ENCODE measurements at regions not wholly inside any gene's neighbourhood (a gene's known extent, or its start where the extent isn't known, plus 50 kb on each side); places are given as distances from the start of the nearest gene placed in this dataset.

DNA sequence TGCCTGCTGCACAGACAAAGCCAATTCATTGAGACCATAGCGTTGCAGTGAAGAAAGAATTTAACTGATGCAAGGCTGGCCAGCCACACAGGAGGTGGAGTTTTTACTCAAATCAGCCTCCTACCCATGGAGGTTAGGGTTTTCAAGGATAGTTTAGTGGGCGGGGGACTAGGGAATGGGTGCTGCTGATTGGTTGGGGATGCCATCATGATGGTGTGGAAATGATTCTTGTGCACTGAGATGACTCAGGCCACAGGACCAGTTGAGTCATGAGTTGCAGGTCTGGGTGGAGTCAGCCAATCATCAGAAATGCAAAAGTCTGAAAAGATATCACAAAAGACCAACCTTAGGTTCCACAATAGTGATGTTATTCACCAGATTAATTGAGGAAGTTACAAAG, 359.6 kb downstream of the FOXO1 start:
- Mint-ChIP-seq H3K27me3 (no peaks in the 10 kb centered on the region), H3K4me1 (ENCODE audit: low read depth) (peaks cover 4% of the 10 kb centered on the region), H3K36me3 (ENCODE audit: insufficient read depth) (peaks cover 9% of the 10 kb centered on the region), H3K27ac (no peak overlapping the region), H3K4me3 (ENCODE audit: low read depth) (no peak overlapping the region), H3K9me3 (ENCODE audit: low read depth) (peaks cover 35% of the 10 kb centered on the region)
- TF ChIP-seq, protein P1, sequence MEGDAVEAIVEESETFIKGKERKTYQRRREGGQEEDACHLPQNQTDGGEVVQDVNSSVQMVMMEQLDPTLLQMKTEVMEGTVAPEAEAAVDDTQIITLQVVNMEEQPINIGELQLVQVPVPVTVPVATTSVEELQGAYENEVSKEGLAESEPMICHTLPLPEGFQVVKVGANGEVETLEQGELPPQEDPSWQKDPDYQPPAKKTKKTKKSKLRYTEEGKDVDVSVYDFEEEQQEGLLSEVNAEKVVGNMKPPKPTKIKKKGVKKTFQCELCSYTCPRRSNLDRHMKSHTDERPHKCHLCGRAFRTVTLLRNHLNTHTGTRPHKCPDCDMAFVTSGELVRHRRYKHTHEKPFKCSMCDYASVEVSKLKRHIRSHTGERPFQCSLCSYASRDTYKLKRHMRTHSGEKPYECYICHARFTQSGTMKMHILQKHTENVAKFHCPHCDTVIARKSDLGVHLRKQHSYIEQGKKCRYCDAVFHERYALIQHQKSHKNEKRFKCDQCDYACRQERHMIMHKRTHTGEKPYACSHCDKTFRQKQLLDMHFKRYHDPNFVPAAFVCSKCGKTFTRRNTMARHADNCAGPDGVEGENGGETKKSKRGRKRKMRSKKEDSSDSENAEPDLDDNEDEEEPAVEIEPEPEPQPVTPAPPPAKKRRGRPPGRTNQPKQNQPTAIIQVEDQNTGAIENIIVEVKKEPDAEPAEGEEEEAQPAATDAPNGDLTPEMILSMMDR (IDR thresholded peaks at IDR 0.05; ENCODE audit: unreplicated experiment) = no peak
- no peak for DNase-seq (ENCODE audit: low spot score, unreplicated experiment)

DNA sequence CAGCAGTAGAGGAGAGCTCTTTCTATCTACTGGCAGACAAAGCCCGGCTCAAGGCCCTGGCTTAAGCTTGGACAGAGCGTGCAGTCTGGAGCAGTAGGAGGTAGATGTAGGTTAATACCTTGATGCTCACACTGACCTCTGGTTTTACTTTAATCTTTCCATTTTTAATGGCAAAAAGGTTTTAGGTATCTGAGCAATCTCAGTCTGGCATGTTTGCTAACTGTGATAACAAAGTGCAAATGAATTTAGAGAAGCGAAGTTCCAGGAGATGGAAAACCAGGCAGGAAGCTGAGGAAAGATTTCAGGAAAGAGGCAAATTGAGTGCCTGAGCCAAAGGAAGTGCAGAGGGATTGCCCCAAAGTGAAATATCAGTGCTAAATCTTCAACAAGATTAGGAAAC, 356.6 kb downstream of the FOXO1 start:
- Mint-ChIP-seq H3K27ac (peak overlapping the region; percentile 69), H3K4me3 (ENCODE audit: low read depth) (no peak overlapping the region), H3K9me3 (ENCODE audit: low read depth) (peaks cover 23% of the 10 kb centered on the region), H3K27me3 (no peaks in the 10 kb centered on the region), H3K36me3 (ENCODE audit: insufficient read depth) (peaks cover 7% of the 10 kb centered on the region), H3K4me1 (ENCODE audit: low read depth) (peaks cover 4% of the 10 kb centered on the region)
- no peak for DNase-seq (ENCODE audit: low spot score, unreplicated experiment)
- TF ChIP-seq, protein P1 (IDR thresholded peaks at IDR 0.05; ENCODE audit: unreplicated experiment) = no peak

DNA sequence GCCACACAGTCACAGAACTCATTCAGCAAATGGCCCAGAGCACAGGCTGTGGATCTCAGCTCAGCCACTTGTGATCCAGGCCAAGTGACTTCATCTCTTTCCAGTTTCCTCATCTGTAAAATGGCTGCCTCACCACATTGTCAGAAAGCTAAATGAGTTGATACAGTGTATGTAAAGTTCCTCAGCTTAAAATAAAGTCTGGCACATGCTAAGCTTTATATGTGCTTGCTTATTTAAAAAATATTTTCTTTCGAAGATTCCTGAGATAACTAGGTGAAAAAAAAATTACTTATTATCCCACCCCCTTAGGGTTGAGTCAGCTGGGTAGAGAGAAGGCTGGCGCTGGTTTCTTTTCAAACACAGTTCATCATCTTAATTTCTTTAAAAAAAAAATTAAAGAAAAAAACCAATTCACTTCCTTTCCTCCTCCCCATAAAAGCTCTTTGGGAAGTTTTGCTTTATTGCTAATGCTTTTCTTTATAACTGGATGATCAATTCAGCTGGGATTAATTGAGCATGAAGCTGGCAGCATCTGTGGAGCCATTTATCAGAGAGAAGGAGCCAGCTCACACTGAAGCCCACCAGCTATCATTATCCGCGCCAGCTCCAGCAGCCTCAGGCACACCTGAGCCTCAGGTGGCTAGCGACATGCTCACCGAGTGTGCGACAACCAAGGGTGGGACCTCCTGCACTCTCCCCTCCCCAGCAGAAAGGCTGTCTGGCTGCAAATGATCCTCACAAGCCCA, 354.9 kb downstream of the FOXO1 start:
- H3K4me1 Mint-ChIP-seq (ENCODE audit: low read depth) = peaks cover 4% of the 10 kb centered on the region
- H3K4me3 Mint-ChIP-seq (ENCODE audit: low read depth) = no peak overlapping the region
- no peaks in the 10 kb centered on the region for H3K36me3 Mint-ChIP-seq (ENCODE audit: insufficient read depth)
- no peak overlapping the region for H3K27ac Mint-ChIP-seq
- TF ChIP-seq, protein P1 (IDR thresholded peaks at IDR 0.05; ENCODE audit: unreplicated experiment) = no peak
- H3K9me3 Mint-ChIP-seq (ENCODE audit: low read depth) = peaks cover 11% of the 10 kb centered on the region
- H3K27me3 Mint-ChIP-seq = peaks cover 3% of the 10 kb centered on the region
- DNase-seq (ENCODE audit: low spot score, unreplicated experiment) = no peak

DNA sequence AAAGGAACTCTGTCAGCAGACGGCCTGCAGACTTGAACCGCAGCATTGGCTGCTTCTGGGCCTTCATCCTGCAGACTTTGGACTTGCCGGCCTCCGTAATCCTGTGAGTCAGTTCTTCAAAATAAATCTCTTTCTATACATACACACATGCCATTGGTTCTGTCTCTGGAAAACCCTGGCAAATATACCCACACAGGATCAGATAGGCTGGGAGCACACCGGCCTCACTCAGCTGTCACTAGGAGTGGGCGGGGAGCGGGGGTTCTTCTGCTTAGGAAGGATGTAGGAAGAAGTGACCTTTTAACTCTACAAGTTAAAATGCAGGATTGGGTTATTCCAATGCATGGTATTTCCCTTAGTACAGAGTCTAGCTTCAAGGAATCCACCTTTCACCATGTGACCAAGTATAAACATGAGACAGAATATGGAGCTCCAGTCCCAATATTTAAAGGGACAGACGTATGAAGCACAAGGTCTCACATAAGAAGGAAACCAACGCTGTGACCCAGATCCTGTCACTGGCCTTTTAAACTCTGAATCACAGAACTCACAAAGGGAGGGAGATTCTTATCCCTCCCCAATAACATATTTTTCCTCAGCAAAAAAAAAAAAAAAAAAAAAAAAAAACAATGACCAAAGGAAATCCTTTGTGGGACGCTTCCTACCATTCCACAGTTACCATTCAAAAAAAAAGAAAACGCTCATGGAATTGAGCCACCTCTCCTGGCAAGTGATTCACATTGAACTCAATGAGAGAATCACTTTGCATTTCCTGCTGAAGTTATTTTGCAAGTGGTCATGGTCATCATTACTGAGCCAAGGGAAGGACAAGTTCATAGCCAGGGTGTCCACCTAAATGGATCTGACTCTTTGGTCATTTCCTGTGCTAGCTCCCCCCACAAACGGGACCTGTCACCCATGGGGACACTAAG, 352.9 kb downstream of the FOXO1 start:
- no peak overlapping the region for H3K4me3 Mint-ChIP-seq (ENCODE audit: low read depth)
- peaks cover 4% of the 10 kb centered on the region for H3K4me1 Mint-ChIP-seq (ENCODE audit: low read depth)
- no peak overlapping the region for H3K27ac Mint-ChIP-seq
- H3K27me3 Mint-ChIP-seq = peaks cover 3% of the 10 kb centered on the region
- H3K9me3 Mint-ChIP-seq (ENCODE audit: low read depth) = no peaks in the 10 kb centered on the region
- TF ChIP-seq, protein P1 (IDR thresholded peaks at IDR 0.05; ENCODE audit: unreplicated experiment) = no peak
- no peak for DNase-seq (ENCODE audit: low spot score, unreplicated experiment)
- H3K36me3 Mint-ChIP-seq (ENCODE audit: insufficient read depth) = no peaks in the 10 kb centered on the region

DNA sequence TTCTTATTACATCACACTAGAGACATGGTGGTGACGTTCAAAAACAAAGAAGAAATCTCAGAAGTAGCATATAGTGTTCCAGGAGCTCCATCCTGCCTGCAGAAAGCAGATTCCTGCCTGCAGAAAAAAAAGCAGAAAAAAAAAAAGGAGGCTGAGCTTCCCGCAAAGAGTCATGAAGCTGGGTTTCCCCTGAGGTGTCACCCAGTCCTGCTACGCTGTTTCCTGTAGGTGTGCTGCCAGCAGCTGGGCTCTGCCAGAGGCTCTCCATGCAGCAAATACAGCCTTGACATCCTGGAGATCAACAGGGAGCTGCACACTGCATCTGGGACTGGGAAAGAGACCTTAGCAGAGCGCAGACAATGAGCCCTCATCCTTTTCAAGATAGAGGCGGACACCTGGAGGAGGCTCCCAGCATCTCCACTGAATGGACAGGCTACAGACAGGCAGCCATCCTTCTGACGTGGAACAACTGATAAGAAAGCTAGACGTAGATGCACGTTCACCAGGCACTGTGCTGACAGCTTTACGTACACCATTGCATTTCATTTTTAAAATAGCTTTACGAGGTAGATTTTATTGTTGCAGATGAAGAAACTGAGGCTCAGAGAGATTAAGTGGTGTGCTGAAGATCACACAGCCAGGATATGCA, 350.9 kb downstream of the FOXO1 start:
- peaks cover 3% of the 10 kb centered on the region for H3K27me3 Mint-ChIP-seq

More for the DNA sequence above, 350.9 kb downstream of the FOXO1 start:
- no peaks in the 10 kb centered on the region for H3K4me1 Mint-ChIP-seq (ENCODE audit: low read depth)
- no peak for DNase-seq (ENCODE audit: low spot score, unreplicated experiment)
- TF ChIP-seq, protein P1 (IDR thresholded peaks at IDR 0.05; ENCODE audit: unreplicated experiment) = no peak
- no peak overlapping the region for H3K27ac Mint-ChIP-seq
- H3K4me3 Mint-ChIP-seq (ENCODE audit: low read depth) = no peak overlapping the region
- no peaks in the 10 kb centered on the region for H3K9me3 Mint-ChIP-seq (ENCODE audit: low read depth)
- H3K36me3 Mint-ChIP-seq (ENCODE audit: insufficient read depth) = no peaks in the 10 kb centered on the region
